HuH-7.5 (cell line): ENCODE measurements at regions not wholly inside any gene's neighbourhood (a gene's known extent, or its start where the extent isn't known, plus 50 kb on each side); places are given as distances from the start of the nearest gene placed in this dataset.
"Not testable (repeated sequence)": the region's sequence is repeated elsewhere in the genome, so short reads cannot be mapped to it uniquely, and the experiment has no call there.

ENCODE experiments used
- DNase-seq: peaks from one replicate; pipeline ENCODE4 v3.0.0; 2011; ENCODE audit warnings: low spot score

DNA sequence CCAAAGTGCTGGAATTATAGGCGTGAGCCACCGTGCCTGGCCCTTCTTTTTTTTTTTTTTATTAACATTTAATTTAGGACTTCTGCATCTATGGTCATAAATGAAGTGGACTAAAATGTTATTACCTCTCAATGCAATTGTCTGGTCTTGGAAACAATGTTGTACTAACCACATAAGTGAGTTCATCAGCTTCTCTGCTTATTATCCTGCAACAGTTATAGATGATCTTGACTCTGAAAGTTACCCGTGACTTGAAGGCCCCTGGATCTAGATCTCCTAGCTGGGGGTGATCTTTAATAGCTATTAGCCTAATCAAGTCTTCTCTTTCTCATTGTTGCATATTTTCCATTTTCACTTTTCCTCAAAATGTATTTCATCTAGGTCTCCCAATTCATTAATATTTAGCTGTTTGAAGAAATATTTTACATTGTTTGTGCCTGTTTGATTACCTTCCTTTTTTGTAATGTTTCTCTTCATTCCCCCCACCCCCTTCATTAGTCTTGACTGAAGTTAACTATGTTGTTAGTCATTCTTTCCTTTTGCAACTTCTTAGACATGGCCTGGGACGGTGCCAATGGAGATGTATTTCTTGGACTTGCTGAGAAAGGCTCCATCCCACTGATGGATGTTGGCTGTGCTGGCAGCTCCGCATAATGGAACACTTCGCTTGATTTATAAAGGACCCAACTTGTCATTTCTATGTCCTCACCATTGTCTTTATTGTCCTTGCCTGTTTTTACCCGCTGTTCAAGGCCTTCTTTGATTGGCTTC lies 141.6 kb upstream of the RIOK3 start:
- DNase-seq: no peak

DNA sequence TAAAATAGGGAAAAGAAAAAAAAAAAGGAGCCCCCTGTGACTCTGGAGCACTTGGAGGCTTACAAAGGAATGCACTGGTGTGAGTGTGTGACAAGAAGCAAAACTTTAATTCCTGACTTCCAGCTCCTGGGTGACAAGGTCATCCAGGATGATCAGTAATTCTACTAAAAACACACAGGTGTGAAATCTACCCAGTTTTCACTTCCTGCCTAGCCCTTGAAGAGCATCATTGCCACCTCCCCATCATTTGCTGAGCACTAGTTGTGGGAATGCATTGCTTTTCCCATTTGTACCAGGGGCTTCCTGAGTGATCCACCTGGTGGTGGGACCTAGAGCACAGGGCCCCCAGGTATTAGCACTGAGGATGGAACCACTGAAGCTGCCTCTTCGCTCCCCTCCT lies 139.7 kb upstream of the RIOK3 start:
- no peak for DNase-seq

DNA sequence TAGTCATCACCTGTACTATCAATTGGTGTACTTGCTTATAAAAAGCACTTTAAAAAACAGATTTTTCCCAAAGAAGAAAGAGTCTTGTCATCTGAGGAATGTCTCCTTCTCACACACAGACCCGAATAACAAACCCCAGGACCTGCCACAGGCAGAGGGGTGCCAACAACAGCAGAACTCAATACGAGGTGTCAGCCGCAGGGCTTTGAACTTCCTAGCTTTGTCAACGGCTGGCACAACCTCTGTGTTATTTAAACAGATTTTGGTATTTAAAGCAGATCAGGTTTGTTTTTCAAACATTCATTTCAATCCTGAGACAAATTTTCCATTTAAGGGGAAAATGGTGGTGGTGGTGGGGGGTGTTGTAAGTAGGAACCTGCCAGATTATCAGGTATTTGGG lies 138.4 kb upstream of the RIOK3 start:
- DNase-seq: no peak

DNA sequence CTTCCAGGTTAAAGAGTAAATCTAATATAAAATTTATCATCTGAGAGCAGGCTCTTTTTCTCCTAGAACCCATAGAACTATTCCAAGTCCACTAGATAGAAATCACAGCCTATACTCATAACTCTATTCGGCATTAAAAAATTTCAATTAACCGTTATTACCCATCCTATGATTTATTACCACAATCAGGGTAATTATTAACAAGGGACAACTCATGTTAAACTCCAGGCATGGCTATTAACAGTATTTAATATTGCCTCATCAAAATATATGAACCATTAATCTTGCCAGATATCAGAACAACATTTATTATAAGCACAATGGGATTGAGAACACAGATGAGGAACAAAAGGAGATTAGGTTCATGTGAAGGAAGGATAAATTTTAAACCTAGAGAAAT lies 136.8 kb upstream of the RIOK3 start:
- DNase-seq: no peak

DNA sequence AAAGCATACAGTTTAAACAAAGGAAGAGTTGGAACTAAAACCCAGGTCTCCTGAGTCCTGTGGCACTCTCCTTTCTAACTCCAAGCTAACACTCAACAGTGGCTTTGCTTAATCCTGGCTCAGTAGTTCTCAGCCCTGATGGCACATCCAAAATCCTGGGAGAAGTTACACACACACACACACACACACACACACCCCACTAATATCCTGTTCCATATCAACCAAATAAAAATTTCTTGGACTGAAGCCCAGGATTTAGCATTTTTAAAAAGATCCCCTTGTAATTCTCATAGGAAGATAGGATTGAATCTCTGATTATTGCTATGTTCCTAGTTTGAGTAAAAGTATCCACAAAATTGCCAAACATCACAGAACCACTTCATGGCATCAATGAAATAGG lies 136.1 kb upstream of the RIOK3 start:
- no peak for DNase-seq

DNA sequence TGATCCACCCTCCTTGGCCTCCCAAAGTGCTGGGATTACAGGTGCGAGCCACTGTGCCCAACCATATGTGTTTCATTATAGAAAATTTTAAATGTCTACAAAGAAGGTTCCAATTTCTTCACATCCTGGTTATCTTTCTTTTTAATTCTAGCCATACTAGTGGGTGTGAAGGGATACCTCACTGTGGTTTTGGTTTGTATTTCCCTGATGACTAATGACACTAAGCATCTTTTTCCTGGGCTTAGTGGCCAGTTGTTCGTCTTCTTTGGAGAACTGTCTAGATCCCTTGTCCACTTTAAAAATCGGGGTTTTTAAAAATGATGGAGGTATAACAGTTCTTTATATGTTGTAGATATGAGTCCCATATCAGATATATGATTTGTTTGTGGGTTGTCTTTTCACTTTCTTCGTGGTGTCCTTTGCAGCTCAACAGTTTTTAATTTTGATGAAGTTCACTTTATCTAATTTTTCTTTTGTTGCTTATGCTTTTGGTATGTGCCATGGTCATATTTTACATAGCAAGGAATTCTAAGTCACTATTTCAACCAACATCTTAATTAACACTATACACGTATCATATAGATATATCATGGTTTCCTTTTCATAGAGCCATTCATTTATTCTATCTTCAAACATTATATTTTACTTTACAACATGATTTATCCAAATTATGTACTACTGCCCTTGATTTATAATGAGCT lies 135.0 kb upstream of the RIOK3 start:
- no peak for DNase-seq

DNA sequence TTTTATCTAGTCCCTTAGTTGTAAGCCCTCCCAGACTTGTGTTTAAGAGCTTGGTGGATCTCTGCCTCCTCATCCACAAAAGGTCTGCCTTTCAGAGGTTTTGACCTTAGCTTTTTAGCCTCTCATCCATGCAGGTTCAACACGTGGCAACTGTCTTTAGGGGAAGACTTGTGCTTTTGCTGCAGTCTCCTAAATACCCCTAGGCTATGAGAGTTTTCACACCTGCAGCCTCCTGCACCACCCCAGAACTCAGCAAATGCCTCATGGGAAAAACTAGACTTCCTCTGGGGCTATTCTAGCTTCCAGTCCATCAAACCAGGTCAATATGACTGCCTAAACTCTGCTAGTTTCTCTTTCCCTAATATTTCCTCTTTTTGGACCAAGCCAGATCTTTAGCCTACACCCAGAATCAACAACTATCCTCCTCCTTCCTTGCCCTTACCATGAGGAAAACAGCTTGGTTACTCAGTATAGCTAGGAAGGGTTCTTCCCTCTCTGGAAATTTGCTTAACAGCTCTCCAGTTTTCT lies 132.3 kb upstream of the RIOK3 start:
- DNase-seq: no peak

DNA sequence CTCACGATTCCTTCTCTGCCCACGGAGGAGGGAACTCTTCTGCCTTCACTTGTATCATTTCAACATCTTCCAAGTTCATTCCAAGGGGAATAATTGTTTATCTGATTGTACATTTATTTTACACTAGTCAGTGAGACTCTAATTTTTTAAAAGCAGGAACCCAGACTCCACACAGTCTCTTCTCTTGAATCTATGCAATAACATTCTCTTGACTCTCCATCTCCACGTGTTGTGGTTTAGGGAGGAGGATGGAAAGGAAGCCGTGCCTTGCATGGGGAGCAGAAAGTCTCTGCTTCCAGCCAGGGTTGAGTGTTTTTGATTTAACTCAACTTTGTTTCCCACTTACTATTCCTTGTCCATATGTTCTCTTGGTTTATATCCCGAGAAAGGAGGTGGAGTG lies 131.1 kb upstream of the RIOK3 start:
- no peak for DNase-seq

DNA sequence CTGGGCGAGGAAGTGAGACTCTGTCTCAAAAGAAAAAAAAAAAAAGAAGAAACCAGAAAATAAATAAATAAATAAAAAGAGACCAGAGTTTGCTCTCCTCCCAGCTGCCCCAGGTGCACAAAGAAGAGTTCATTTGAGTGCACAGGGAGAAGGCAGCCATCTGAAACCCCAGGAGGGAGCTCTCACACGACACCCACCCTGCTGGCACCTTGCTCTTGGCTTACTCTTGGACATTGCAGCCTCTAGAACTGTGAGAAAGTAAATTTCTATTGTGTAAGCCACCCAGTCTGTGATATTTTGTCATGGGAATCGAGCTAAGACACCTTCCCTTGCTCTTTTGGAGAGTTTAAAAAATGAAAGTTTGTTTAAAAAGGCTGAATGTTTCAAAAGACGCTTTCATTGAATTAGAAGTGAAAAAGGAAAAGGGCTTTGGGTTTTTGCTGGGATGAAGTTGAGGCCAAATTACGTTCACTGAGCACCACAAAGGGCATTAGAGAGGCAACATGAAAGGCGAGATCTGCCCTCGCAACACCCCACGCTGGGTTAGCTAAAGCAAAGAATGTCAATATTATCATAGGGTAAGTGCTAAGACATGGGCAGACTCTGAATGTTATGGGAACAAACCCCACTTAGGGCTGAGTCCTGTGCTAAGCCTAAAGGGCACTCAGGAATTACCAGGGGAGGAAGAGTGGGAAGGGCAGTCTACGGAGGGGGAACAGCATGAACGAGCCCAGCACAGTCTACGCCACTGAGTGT lies 128.9 kb upstream of the RIOK3 start:
- DNase-seq: no peak

DNA sequence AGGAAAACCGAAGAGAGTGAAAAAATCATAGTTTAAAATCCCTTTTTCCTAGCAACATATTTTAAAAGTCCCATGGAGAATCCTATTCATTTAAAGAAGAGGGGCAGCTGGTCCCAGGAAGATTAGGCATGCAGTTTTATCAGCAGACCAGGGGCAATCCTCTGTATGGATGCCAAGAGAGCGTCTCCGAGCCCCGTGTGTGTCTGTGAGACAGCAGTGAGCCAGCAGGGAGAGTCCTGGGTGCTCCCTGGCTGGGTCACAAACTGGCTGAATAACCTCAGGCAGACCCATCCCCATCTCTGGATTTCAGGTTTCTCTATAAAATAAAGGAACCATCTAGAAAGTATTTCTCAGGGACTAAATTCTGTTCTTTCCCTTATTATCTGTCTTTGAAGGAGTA lies 128.2 kb upstream of the RIOK3 start:
- no peak for DNase-seq

DNA sequence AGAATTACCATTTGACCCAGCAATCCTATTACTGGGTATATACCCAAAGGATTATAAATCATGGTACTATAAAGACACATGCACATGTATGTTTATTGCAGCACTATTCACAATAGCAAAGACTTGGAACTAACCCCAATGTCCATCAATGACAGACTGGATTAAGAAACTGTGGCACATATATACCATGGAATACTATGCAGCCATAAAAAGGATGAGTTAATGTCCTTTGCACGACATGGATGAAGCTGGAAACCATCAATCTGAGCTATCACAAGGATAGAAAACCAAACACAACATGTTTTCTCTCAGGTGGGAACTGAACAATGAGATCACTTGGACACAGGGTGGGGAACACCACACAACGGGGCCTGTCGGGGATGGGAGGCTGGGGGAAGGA lies 123.4 kb upstream of the RIOK3 start:
- DNase-seq: not testable (repeated sequence)

DNA sequence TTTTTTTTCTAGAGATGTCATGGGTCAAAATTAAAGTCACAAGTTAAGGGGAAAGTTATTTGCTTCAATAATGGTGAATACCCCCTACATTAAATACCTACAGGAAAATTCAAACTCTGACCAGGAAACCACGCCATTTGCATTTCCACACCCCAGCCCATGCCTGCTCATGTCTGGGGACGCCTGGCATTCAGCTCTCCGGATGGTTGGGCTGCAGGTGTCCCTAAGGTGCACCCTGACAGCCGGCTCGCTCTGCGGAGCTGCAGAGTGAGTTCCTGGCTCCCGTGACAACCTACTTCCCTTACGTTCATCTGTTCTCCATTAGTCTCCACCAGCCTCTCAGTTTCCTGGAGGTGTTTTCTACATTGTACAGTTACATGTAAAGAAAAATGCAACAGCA lies 122.7 kb upstream of the RIOK3 start:
- no peak for DNase-seq

DNA sequence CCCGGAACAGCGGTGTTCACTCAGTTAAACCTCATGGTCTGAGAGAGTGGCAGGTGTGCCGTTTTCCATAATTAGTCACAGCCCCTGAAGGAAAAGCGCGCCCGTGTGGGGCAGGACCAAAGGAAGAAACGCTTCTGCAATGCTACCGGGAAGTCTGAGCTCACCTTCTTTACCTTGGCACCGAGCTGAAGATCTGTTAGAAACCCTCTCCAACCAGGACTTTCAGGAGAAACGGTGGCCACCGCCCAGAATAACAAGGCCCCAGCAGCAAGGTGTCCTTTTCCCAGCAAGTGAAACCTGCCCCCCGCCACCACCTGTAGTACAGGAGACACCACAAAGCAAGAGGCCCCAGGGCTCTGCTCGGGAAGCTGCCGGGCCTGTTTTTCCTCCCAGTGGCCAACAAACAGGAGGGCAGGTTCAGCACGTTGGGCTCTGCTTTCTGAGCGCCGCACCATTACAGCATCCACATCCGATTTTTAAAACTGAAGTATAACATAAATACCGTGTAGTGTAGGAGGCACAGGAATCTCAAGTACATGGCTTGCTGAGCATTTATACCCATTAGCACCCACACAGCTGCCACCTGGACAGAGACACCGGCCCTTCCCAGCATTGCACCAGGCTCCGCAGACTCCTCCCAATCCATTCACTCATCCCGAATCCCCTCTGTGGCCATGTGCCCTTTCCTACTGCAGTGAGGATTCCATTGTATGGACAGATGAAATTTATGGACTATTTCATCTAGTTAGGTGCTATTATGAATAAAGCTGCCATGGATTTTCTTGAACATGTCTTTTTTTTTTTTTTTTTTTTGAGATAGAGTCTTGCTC lies 121.8 kb upstream of the RIOK3 start:
- DNase-seq: no peak

DNA sequence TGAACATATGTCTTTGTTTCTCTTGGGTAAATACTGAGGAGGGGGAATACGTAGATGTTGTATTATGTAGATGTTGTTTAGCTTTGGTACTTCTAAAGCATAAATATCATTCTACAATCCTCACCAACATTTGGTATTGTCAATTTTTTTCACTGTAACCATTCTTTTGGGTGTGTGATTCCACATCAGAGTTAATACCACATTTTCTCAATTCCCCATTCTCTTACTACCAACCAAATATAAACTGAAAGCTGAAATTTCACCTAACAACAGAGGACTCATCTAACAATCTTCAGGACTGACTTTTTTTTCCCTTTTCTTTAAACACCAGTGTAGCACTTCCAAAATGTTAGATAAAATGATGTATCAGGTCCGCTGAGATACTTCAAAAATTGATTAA lies 120.7 kb upstream of the RIOK3 start:
- DNase-seq: no peak

DNA sequence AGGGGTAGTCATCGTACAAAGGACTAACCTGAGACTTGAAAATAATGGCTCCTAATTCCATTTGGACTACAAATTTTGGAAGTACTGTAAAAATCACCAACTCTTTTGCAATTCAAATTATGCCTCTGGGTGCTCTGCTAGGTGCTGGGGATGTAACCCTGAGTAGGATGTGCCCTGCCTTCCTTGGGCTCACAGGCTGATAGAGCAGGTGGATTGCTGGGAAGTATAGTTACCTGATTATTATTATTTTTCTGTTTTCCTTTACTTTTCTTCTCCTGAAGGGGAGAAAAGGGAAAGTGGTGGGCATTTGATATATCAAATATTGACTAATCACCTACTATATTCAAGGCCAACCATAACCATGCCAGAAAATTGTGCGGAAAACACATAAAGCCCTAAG lies 119.3 kb upstream of the RIOK3 start:
- DNase-seq: no peak

DNA sequence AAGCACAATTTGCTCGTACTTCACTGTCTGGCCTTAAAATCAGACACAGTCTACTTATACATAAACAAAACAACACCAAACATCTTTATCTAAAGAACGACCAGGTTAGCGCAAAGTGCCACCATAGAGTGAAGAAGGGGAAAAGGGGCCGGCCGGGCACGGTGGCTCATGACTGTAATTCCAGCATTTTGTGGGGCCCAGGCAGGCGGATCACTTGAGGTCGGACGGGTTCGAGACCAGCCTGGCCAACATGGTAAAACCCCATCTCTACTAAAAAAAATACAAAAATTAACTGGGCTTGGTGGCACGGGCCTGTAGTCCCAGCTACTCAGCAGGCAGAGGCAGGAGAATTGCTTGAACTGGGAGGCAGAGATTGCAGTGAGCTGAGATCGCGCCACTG lies 118.5 kb upstream of the RIOK3 start:
- no peak for DNase-seq

DNA sequence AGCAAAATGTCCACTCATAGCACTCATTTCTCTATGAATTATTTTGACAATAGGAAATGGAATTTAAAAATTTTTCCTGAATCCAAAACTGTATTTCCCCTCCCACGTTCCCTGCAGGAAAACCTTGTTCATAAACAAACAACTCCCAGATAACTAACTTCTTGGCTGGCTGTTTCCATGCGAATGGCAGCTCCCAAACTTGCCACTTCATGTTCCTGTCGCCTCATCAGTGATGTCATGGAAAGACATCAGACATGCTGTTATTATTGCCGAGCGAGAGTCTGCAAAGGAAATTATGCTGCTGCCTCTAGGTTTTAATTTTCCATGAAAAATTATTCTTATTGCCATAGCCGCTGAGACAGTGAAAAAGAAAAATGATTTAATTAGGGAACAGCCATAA lies 117.0 kb upstream of the RIOK3 start:
- DNase-seq: no peak

DNA sequence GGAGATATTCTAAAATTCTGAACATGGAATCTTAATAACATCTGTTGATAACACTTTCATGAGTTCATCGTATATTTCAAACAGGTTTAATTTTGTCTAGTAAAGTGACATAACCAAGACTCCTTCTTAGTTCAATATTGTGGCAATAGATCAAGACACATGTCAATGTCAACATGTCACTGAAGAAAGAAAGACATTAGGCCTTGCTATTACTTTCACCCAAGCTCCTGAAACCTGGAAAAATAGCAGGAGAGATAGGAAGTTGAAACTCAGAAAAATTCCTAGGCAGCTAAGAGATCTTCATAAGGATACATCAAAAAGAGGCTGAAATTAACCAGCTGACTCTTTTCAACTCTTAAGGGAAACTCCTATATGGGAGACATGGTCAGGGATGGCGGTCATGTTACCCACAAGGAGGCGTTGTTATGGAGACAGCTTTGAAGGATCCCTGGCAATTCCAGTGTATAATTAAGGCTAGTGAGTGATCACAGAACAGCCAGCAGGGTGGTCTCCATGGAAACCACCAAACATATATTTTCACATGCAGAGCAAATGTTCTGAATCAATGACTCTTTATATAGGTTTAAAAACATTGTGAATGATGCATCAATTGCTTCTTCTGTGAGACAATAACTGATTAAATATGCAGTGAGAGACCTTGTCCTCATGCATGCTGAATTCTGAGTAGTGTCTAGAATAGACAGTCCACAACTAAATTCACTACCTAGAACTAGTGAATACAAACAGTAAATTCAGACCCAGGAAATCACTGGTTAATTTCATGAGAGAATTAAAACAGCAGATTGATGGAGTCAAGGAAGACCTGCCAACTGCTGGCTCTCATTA lies 115.3 kb upstream of the RIOK3 start:
- DNase-seq: no peak

DNA sequence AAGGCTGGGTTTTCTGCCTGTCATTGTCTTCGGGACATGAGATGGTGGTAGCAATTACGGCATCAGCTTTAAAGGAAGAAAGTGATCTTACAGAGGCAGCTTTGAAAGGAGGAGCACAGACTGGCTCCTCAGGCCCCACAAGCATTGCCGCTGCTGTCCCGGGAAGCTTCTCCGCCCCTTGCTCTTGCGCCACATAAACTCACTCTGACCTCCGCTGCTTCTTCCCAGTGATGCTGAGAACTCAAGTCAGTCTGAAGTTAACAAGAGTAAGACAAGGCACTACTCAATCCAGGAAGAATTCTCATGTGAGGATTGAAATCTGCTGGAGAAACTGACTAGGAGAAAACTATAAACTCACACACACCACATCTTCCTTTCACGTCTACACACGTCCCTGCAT lies 112.4 kb upstream of the RIOK3 start:
- DNase-seq: no peak

DNA sequence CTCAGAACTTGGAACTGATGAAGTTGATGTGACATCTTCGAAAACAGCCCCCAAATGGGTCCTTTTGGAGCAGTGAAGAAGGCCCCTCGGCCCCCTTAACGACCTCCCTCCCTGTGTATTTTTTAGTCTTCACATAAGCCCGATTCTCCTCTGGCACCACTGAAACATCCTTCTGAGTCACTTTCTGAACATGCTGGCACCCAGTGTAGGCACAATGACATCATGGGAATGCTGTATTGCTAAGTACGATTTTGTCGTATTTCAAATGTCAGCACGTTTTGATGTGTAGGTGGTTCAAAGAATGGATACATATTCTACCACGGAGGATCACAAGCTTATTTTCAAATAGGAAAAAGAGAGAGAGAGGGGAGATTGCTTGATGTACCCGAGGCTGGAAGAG lies 111.7 kb upstream of the RIOK3 start:
- DNase-seq: no peak

DNA sequence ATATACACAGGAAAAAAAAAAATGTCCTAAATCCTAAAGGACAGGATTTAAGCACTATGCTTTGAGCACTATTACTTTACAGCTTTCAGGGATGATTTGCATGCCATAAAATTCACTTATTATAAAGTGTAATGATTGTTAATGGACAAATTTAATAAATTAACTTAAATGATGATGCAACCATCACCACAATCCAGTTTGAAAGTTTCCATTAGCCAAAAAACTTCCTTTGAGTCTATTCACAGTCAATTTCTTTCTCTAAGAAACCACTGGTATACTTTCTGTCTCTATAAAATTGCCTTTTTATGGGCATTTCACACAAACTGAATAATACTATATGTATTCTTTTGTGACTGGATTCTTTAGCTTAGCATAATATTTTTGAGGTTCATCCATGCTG lies 111.1 kb upstream of the RIOK3 start:
- no peak for DNase-seq
